WTC11 (cell line): ENCODE measurements at regions not wholly inside any gene's neighbourhood (a gene's known extent, or its start where the extent isn't known, plus 50 kb on each side); places are given as distances from the start of the nearest gene placed in this dataset.

Experiments used
- ATAC-seq: fragments of 200-7000 bp; cut with Tn5 transposase; 2 replicates; pipeline ENCODE4 v1.10.0; 2021; ENCODE audit warnings: mild to moderate bottlenecking, moderate library complexity
- CTCF ChIA-PET: fragments of 300-600 bp; sonication (Branson Sonifier 250); formaldehyde crosslinking; loops from one replicate; lab custom pipeline; 2021; ENCODE audit warnings: antibody characterized with exemption; lab: Charles Lee
- POLR2A ChIA-PET: fragments of 350-600 bp; sonication (Branson Sonifier 250); formaldehyde crosslinking; loops from one replicate; lab custom pipeline; 2021; ENCODE audit warnings: antibody characterized with exemption; lab: Charles Lee
- DNase-seq: peaks from one replicate; pipeline ENCODE4 v3.0.0; 2021; ENCODE audit warnings: low spot score
- H3K27ac Mint-ChIP-seq: 2 replicates; pipeline ENCODE4 v1.8.0; 2021; ENCODE audit warnings: mixed read lengths
- H3K27me3 Mint-ChIP-seq: 2 replicates; pipeline ENCODE4 v1.8.0; 2021; ENCODE audit warnings: low read depth, mild to moderate bottlenecking, moderate library complexity, mixed read lengths
- H3K36me3 Mint-ChIP-seq: 2 replicates; pipeline ENCODE4 v1.8.0; 2021; ENCODE audit warnings: mixed read lengths
- H3K4me1 Mint-ChIP-seq: 2 replicates; pipeline ENCODE4 v1.8.0; 2022; ENCODE audit warnings: mixed read lengths
- H3K4me3 Mint-ChIP-seq: 2 replicates; pipeline ENCODE4 v1.8.0; 2021; ENCODE audit warnings: mild to moderate bottlenecking, moderate library complexity, mixed read lengths
- H3K9me3 Mint-ChIP-seq: 2 replicates; pipeline ENCODE4 v1.8.0; 2021; ENCODE audit warnings: mixed read lengths
- E2F4 ChIP-seq: sonication (generic); formaldehyde crosslinking; IDR thresholded peaks from 2 replicates; pipeline ENCODE4 v1.8.1; 2022; ENCODE audit warnings: low read depth, mild to moderate bottlenecking, moderate library complexity, missing genetic modification reagents, borderline replicate concordance
- ELF4 ChIP-seq: sonication (generic); formaldehyde crosslinking; IDR thresholded peaks from 2 replicates; pipeline ENCODE4 v1.8.1; 2022; ENCODE audit warnings: low read depth, mild to moderate bottlenecking, moderate library complexity, missing genetic modification reagents
- ERG ChIP-seq: fragments of 250-450 bp; sonication (Bioruptor Pico); IDR thresholded peaks from 2 replicates; pipeline ENCODE4 v1.8.0; 2021; ENCODE audit warnings: mild to moderate bottlenecking
- ETV6 ChIP-seq: sonication (generic); formaldehyde crosslinking; IDR thresholded peaks from 2 replicates; pipeline ENCODE4 v1.8.1; 2022; ENCODE audit warnings: mild to moderate bottlenecking, missing genetic modification reagents
- FOXJ3 ChIP-seq: sonication (generic); formaldehyde crosslinking; IDR thresholded peaks from 2 replicates; pipeline ENCODE4 v1.9.0; 2021; ENCODE audit warnings: missing genetic modification reagents, mild to moderate bottlenecking, borderline replicate concordance
- GRHL2 ChIP-seq: fragments of 250-450 bp; sonication (Bioruptor Pico); IDR thresholded peaks from 2 replicates; pipeline ENCODE4 v1.8.0; 2022; ENCODE audit warnings: mild to moderate bottlenecking, moderate library complexity; ENCODE audit not compliant: insufficient replicate concordance, severe bottlenecking
- GTF2I ChIP-seq: fragments of 250-450 bp; sonication (Bioruptor Pico); conservative IDR thresholded peaks from 2 replicates; pipeline ENCODE4 v1.4.0; 2021; ENCODE audit warnings: mild to moderate bottlenecking
- IRF2 ChIP-seq: sonication (generic); formaldehyde crosslinking; IDR thresholded peaks from 2 replicates; pipeline ENCODE4 v1.8.0; 2022; ENCODE audit warnings: low read depth, missing genetic modification reagents, borderline replicate concordance
- JUN ChIP-seq: sonication (generic); formaldehyde crosslinking; IDR thresholded peaks from 2 replicates; pipeline ENCODE4 v1.8.0; 2023; ENCODE audit warnings: mild to moderate bottlenecking, missing genetic modification reagents
- MLX ChIP-seq: sonication (generic); formaldehyde crosslinking; IDR thresholded peaks from 2 replicates; pipeline ENCODE4 v1.8.1; 2023; ENCODE audit warnings: mild to moderate bottlenecking, missing genetic modification reagents, moderate library complexity
- NFATC4 ChIP-seq: fragments of 250-450 bp; sonication (Bioruptor Pico); IDR thresholded peaks from 2 replicates; pipeline ENCODE4 v1.9.0; 2021; ENCODE audit warnings: mild to moderate bottlenecking
- NFE2L1 ChIP-seq: sonication (generic); formaldehyde crosslinking; IDR thresholded peaks from 2 replicates; pipeline ENCODE4 v1.8.1; 2023; ENCODE audit warnings: missing genetic modification reagents
- NR3C1 ChIP-seq: sonication (generic); formaldehyde crosslinking; conservative IDR thresholded peaks from 2 replicates; pipeline ENCODE4 v1.8.1; 2023; ENCODE audit warnings: low read depth, mild to moderate bottlenecking, missing genetic modification reagents
- OVOL2 ChIP-seq: fragments of 250-450 bp; sonication (Bioruptor Pico); IDR thresholded peaks from 2 replicates; pipeline ENCODE4 v1.9.0; 2021; ENCODE audit warnings: mild to moderate bottlenecking, borderline replicate concordance
- PREB ChIP-seq: sonication (generic); formaldehyde crosslinking; IDR thresholded peaks from 2 replicates; pipeline ENCODE4 v1.8.1; 2022; ENCODE audit warnings: mild to moderate bottlenecking, missing genetic modification reagents, moderate library complexity, borderline replicate concordance
- PRRX2 ChIP-seq: fragments of 250-450 bp; sonication (Bioruptor Pico); IDR thresholded peaks from 2 replicates; pipeline ENCODE4 v1.8.0; 2021; ENCODE audit warnings: mild to moderate bottlenecking
- SMAD4 ChIP-seq: sonication (generic); formaldehyde crosslinking; IDR thresholded peaks from 2 replicates; pipeline ENCODE4 v1.8.0; 2022; ENCODE audit warnings: mild to moderate bottlenecking, missing genetic modification reagents
- SP1 ChIP-seq: sonication (generic); formaldehyde crosslinking; conservative IDR thresholded peaks from 2 replicates; pipeline ENCODE4 v1.8.1; 2022; ENCODE audit warnings: missing genetic modification reagents
- ZNF121 ChIP-seq: sonication (generic); formaldehyde crosslinking; IDR thresholded peaks from 2 replicates; pipeline ENCODE4 v1.8.0; 2023; ENCODE audit warnings: missing genetic modification reagents
- ZNF232 ChIP-seq: sonication (generic); formaldehyde crosslinking; IDR thresholded peaks from 2 replicates; pipeline ENCODE4 v1.8.0; 2022; ENCODE audit warnings: mild to moderate bottlenecking, missing genetic modification reagents
- ZNF671 ChIP-seq: fragments of 250-450 bp; sonication (Bioruptor Pico); IDR thresholded peaks from 2 replicates; pipeline ENCODE4 v1.8.0; 2021; ENCODE audit warnings: mild to moderate bottlenecking
- TF ChIP-seq, protein P1 (sequence below): sonication (generic); formaldehyde crosslinking; IDR thresholded peaks from 2 replicates; pipeline ENCODE4 v1.8.1; 2023; ENCODE audit warnings: mild to moderate bottlenecking, missing genetic modification reagents, moderate library complexity
- TF ChIP-seq, protein P2 (sequence below): sonication (generic); formaldehyde crosslinking; IDR thresholded peaks from 2 replicates; pipeline ENCODE4 v1.8.0; 2022; ENCODE audit warnings: missing genetic modification reagents
- TF ChIP-seq, protein P3 (sequence below): sonication (generic); formaldehyde crosslinking; IDR thresholded peaks from 2 replicates; pipeline ENCODE4 v1.8.1; 2023; ENCODE audit warnings: mild to moderate bottlenecking, missing genetic modification reagents, borderline replicate concordance

DNA sequence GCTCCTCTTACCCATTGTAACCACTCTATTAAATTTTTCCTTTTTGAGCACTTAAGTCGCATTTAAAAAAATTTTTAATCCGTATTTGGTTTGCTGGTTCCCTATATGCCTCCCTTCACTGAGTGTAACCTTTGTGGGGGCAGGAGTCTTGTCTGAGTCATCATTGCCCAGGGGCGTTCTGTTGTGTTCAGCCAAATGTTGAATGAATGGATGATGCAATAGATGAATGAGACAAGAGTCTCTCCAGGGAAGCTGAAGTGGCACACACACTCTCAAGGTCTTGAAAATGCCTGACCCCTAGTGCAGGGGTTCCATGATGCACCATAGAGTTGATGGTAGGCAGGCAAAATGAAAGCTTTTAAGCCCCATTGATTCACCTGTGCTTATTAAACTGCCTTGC is 123.0 kb upstream of the RBFOX1 start:
- H3K4me1 Mint-ChIP-seq = no peaks in the 10 kb centered on the region
- TF ChIP-seq ZNF232 = no peak
- no peak for TF ChIP-seq E2F4
- no peak for TF ChIP-seq JUN (CRISPR knock-in tag)
- TF ChIP-seq NFATC4 (CRISPR knock-in tag) = no peak
- no peak for TF ChIP-seq NFE2L1 (CRISPR knock-in tag)
- TF ChIP-seq ZNF121 (CRISPR knock-in tag) = no peak
- TF ChIP-seq ELF4 (CRISPR knock-in tag) = no peak
- TF ChIP-seq PREB (CRISPR knock-in tag) = no peak
- TF ChIP-seq PRRX2 = no peak
- TF ChIP-seq, protein P1, sequence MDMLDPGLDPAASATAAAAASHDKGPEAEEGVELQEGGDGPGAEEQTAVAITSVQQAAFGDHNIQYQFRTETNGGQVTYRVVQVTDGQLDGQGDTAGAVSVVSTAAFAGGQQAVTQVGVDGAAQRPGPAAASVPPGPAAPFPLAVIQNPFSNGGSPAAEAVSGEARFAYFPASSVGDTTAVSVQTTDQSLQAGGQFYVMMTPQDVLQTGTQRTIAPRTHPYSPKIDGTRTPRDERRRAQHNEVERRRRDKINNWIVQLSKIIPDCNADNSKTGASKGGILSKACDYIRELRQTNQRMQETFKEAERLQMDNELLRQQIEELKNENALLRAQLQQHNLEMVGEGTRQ (CRISPR knock-in tag) = no peak
- no peak for TF ChIP-seq ERG
- no peak for TF ChIP-seq GRHL2
- TF ChIP-seq, protein P2, sequence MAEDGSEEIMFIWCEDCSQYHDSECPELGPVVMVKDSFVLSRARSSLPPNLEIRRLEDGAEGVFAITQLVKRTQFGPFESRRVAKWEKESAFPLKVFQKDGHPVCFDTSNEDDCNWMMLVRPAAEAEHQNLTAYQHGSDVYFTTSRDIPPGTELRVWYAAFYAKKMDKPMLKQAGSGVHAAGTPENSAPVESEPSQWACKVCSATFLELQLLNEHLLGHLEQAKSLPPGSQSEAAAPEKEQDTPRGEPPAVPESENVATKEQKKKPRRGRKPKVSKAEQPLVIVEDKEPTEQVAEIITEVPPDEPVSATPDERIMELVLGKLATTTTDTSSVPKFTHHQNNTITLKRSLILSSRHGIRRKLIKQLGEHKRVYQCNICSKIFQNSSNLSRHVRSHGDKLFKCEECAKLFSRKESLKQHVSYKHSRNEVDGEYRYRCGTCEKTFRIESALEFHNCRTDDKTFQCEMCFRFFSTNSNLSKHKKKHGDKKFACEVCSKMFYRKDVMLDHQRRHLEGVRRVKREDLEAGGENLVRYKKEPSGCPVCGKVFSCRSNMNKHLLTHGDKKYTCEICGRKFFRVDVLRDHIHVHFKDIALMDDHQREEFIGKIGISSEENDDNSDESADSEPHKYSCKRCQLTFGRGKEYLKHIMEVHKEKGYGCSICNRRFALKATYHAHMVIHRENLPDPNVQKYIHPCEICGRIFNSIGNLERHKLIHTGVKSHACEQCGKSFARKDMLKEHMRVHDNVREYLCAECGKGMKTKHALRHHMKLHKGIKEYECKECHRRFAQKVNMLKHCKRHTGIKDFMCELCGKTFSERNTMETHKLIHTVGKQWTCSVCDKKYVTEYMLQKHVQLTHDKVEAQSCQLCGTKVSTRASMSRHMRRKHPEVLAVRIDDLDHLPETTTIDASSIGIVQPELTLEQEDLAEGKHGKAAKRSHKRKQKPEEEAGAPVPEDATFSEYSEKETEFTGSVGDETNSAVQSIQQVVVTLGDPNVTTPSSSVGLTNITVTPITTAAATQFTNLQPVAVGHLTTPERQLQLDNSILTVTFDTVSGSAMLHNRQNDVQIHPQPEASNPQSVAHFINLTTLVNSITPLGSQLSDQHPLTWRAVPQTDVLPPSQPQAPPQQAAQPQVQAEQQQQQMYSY (CRISPR knock-in tag) = no peak
- no peak for TF ChIP-seq NR3C1 (CRISPR knock-in tag)
- no peak for TF ChIP-seq ZNF671 (CRISPR knock-in tag)
- TF ChIP-seq SP1 (CRISPR knock-in tag) = no peak
- TF ChIP-seq GTF2I = no peak
- no peak for TF ChIP-seq FOXJ3 (CRISPR knock-in tag)
- no peak overlapping the region for H3K27ac Mint-ChIP-seq
- ATAC-seq = no peak
- H3K27me3 Mint-ChIP-seq = peaks cover 13% of the 10 kb centered on the region
- POLR2A ChIA-PET = no interaction called here
- no peak overlapping the region for H3K4me3 Mint-ChIP-seq
- peaks cover 69% of the 10 kb centered on the region for H3K36me3 Mint-ChIP-seq
- DNase-seq = no peak
- peaks cover 81% of the 10 kb centered on the region for H3K9me3 Mint-ChIP-seq
- CTCF ChIA-PET = no interaction called here

DNA sequence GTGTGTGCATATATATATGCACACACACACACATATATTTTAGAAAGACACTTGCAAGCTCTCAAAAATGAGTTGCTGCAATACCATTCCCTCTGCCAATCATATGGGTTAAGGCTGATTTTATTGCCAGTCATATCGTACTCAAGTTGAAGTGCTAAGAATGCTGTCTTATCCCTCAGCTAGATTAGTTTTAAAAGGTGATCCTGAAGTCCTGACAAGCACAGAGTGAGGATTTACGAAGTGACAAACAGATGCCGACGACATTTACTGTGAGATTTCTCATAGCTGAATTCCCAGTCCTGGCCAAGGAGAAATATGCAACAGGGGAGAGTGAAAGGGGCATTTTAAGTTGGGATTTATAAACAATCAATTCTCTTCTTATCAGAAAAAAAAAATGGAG is 126.2 kb upstream of the RBFOX1 start:
- DNase-seq (no peak), ATAC-seq (no peak)
- POLR2A ChIA-PET = no interaction called here
- Mint-ChIP-seq H3K4me3 (no peak overlapping the region), H3K27ac (no peak overlapping the region), H3K36me3 (peaks cover 76% of the 10 kb centered on the region), H3K4me1 (no peaks in the 10 kb centered on the region), H3K9me3 (peaks cover 80% of the 10 kb centered on the region), H3K27me3 (peaks cover 15% of the 10 kb centered on the region)
- CTCF ChIA-PET = no interaction called here
- TF ChIP-seq SMAD4 (CRISPR knock-in tag) = no peak
- no peak for TF ChIP-seq MLX (CRISPR knock-in tag)
- no peak for TF ChIP-seq ETV6 (CRISPR knock-in tag)
- no peak for TF ChIP-seq IRF2 (CRISPR knock-in tag)
- TF ChIP-seq OVOL2 = no peak
- TF ChIP-seq, protein P3, sequence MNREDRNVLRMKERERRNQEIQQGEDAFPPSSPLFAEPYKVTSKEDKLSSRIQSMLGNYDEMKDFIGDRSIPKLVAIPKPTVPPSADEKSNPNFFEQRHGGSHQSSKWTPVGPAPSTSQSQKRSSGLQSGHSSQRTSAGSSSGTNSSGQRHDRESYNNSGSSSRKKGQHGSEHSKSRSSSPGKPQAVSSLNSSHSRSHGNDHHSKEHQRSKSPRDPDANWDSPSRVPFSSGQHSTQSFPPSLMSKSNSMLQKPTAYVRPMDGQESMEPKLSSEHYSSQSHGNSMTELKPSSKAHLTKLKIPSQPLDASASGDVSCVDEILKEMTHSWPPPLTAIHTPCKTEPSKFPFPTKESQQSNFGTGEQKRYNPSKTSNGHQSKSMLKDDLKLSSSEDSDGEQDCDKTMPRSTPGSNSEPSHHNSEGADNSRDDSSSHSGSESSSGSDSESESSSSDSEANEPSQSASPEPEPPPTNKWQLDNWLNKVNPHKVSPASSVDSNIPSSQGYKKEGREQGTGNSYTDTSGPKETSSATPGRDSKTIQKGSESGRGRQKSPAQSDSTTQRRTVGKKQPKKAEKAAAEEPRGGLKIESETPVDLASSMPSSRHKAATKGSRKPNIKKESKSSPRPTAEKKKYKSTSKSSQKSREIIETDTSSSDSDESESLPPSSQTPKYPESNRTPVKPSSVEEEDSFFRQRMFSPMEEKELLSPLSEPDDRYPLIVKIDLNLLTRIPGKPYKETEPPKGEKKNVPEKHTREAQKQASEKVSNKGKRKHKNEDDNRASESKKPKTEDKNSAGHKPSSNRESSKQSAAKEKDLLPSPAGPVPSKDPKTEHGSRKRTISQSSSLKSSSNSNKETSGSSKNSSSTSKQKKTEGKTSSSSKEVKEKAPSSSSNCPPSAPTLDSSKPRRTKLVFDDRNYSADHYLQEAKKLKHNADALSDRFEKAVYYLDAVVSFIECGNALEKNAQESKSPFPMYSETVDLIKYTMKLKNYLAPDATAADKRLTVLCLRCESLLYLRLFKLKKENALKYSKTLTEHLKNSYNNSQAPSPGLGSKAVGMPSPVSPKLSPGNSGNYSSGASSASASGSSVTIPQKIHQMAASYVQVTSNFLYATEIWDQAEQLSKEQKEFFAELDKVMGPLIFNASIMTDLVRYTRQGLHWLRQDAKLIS (CRISPR knock-in tag) = no peak
- TF ChIP-seq ERG = no peak
- TF ChIP-seq FOXJ3 (CRISPR knock-in tag) = no peak
